Dermis blood vessel endothelial cell (primary cell): ENCODE measurements at regions not wholly inside any gene's neighbourhood (a gene's known extent, or its start where the extent isn't known, plus 50 kb on each side); places are given as distances from the start of the nearest gene placed in this dataset.

Experiments used
- DNase-seq: peaks from one replicate; pipeline ENCODE4 v3.0.0; 2010

GRCh38 chr22:27679693-27680488 is 121.7 kb downstream of the MN1 start:
- no peak for DNase-seq

- no peak for DNase-seq
Observed at GRCh38 chr22:27680636-27681035, 120.9 kb downstream of the MN1 start.

GRCh38 chr22:27681037-27681436 is 120.5 kb downstream of the MN1 start:
- DNase-seq = no peak

GRCh38 chr22:27682437-27682836 is 119.1 kb downstream of the MN1 start:
- DNase-seq = peak; percentile 27

- DNase-seq = no peak
Observed at GRCh38 chr22:27684901-27685300, 116.7 kb downstream of the MN1 start.

GRCh38 chr22:27685515-27685914 is 116.0 kb downstream of the MN1 start:
- no peak for DNase-seq

- no peak for DNase-seq
Observed at GRCh38 chr22:27685970-27686369, 115.6 kb downstream of the MN1 start.

- peak; percentile 62 for DNase-seq
Observed at GRCh38 chr22:27686534-27686933, 115.0 kb downstream of the MN1 start.

- DNase-seq = no peak
Observed at GRCh38 chr22:27687984-27688545, 113.5 kb downstream of the MN1 start.

- DNase-seq = no peak
Observed at GRCh38 chr22:27689664-27690063, 111.9 kb downstream of the MN1 start.

GRCh38 chr22:27690599-27690998 is 111.0 kb downstream of the MN1 start:
- DNase-seq = no peak

GRCh38 chr22:27692243-27692642 is 109.3 kb downstream of the MN1 start:
- no peak for DNase-seq

- no peak for DNase-seq
Observed at GRCh38 chr22:27695925-27696324, 105.6 kb downstream of the MN1 start.

- DNase-seq = no peak
Observed at GRCh38 chr22:27697888-27698287, 103.7 kb downstream of the MN1 start.
